Choroid plexus epithelial cell (primary cell): ENCODE measurements at regions not wholly inside any gene's neighbourhood (a gene's known extent, or its start where the extent isn't known, plus 50 kb on each side); places are given as distances from the start of the nearest gene placed in this dataset.

Source experiments
- DNase-seq: peaks from one replicate; pipeline ENCODE4 v3.0.0-alpha.2; 2010; ENCODE audit warnings: low read depth
- H3K4me3 ChIP-seq: 2 replicates; pipeline ENCODE4 v1.5.1; 2011; ENCODE audit warnings: low read depth, mild to moderate bottlenecking, control low read depth, low read length, moderate library complexity
- TF ChIP-seq, protein P1 (sequence below): conservative IDR thresholded peaks from 2 replicates; pipeline ENCODE4 v1.5.1; 2011; ENCODE audit warnings: low read depth, mild to moderate bottlenecking, control low read depth, inconsistent platforms, low read length, moderate library complexity

DNA sequence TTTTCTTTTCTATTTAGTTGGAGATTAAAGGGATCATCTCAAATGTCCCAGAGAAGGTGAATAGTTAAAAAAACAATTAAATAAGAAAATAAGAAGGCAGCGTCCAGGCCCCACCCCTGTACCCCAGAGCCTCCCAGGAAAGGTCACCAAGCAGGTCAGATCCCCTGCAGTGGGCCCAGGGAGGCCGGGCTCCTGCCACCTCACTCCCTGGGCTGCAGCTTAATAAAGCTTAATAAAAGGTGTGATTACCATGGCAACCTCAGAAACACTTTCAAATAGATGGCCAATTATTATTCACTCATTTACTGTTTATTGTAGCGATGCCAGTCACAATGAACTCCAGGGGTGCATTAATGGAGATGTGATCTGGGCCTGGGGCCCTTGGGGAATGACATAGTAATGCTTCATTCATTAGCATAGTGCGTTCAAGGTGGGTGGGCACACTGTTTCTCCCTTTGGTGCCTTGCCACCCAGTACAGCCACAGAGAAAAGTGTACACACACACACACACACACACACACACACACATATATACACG is 386.2 kb downstream of the CADM1 start:
- TF ChIP-seq, protein P1, sequence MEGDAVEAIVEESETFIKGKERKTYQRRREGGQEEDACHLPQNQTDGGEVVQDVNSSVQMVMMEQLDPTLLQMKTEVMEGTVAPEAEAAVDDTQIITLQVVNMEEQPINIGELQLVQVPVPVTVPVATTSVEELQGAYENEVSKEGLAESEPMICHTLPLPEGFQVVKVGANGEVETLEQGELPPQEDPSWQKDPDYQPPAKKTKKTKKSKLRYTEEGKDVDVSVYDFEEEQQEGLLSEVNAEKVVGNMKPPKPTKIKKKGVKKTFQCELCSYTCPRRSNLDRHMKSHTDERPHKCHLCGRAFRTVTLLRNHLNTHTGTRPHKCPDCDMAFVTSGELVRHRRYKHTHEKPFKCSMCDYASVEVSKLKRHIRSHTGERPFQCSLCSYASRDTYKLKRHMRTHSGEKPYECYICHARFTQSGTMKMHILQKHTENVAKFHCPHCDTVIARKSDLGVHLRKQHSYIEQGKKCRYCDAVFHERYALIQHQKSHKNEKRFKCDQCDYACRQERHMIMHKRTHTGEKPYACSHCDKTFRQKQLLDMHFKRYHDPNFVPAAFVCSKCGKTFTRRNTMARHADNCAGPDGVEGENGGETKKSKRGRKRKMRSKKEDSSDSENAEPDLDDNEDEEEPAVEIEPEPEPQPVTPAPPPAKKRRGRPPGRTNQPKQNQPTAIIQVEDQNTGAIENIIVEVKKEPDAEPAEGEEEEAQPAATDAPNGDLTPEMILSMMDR: no peak
- H3K4me3 ChIP-seq: no peak overlapping the region
- no peak for DNase-seq

DNA sequence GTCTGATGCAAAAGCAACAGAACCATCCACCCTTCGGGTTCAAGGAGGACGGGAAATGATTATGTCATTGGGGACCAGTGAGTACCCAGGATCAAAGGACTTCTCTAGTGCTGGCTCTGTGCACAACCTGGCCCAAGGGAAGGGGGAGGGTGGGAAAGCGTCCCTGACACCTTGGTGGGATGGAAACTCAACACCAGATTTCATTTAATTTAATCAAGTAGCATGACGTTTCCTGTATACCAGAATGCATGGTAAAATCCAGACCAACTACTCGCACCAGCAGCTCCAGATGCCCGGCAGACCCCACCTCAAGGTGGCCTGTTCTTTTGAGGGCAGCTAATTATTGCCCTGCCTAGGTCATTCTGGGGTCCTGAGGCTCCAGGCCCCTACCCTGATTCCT is 385.1 kb downstream of the CADM1 start:
- no peak for DNase-seq
- TF ChIP-seq, protein P1: no peak
- no peak overlapping the region for H3K4me3 ChIP-seq
